CD4-positive, alpha-beta T cell treated with Interleukin-1 beta for 1 hour (primary cell): ENCODE measurements at regions not wholly inside any gene's neighbourhood (a gene's known extent, or its start where the extent isn't known, plus 50 kb on each side); places are given as distances from the start of the nearest gene placed in this dataset.

Experiments used
- DNase-seq, 2 donors: peaks; one replicate each; pipeline ENCODE4 v3.0.0-alpha.2; 2020 to 2022

- DNase-seq = no peak
Observed at GRCh38 chr2:160634436-160634835, 140.8 kb upstream of the RBMS1 start.

GRCh38 chr2:160635488-160635887 lies 141.9 kb upstream of the RBMS1 start:
- no peak for DNase-seq

GRCh38 chr2:160639472-160639871 lies 145.9 kb upstream of the RBMS1 start:
- no peak for DNase-seq

GRCh38 chr2:160646684-160647444 lies 153.3 kb upstream of the RBMS1 start:
- no peak for DNase-seq

- DNase-seq = no peak
Observed at GRCh38 chr2:160647967-160648685, 154.5 kb upstream of the RBMS1 start.

- DNase-seq = no peak
Observed at GRCh38 chr2:160649698-160650097, 156.1 kb upstream of the RBMS1 start.

GRCh38 chr2:160650196-160651118 lies 156.8 kb upstream of the RBMS1 start:
- peak in 1 of 2 donors; percentile 4 for DNase-seq

GRCh38 chr2:160651416-160652200 lies 158.0 kb upstream of the RBMS1 start:
- DNase-seq = no peak

GRCh38 chr2:160652236-160652635 lies 158.6 kb upstream of the RBMS1 start:
- peak; percentile 55 to 59 for DNase-seq

GRCh38 chr2:160657196-160657595 lies 163.6 kb upstream of the RBMS1 start:
- no peak for DNase-seq

- DNase-seq = no peak
Observed at GRCh38 chr2:160658851-160659250, 165.2 kb upstream of the RBMS1 start.

GRCh38 chr2:160660741-160661140 lies 167.1 kb upstream of the RBMS1 start:
- no peak for DNase-seq

GRCh38 chr2:160664603-160665140 lies 171.1 kb upstream of the RBMS1 start:
- DNase-seq = no peak

GRCh38 chr2:160666154-160667060 lies 172.8 kb upstream of the RBMS1 start:
- DNase-seq = peak; percentile 3 to 26

GRCh38 chr2:160667811-160668210 lies 174.2 kb upstream of the RBMS1 start:
- DNase-seq = no peak

- no peak for DNase-seq
Observed at GRCh38 chr2:160670618-160671017, 177.0 kb upstream of the RBMS1 start.

GRCh38 chr2:160672211-160672610 lies 178.6 kb upstream of the RBMS1 start:
- no peak for DNase-seq

GRCh38 chr2:160674146-160674750 lies 180.6 kb upstream of the RBMS1 start:
- DNase-seq = no peak

- no peak for DNase-seq
Observed at GRCh38 chr2:160679686-160680085, 186.1 kb upstream of the RBMS1 start.

GRCh38 chr2:160680294-160680693 lies 186.7 kb upstream of the RBMS1 start:
- no peak for DNase-seq

GRCh38 chr2:160680974-160681373 lies 187.4 kb upstream of the RBMS1 start:
- DNase-seq = no peak
